Mesodermal cell (in vitro differentiated cells): ENCODE measurements at regions not wholly inside any gene's neighbourhood (a gene's known extent, or its start where the extent isn't known, plus 50 kb on each side); places are given as distances from the start of the nearest gene placed in this dataset.
"Not testable (repeated sequence)": the region's sequence is repeated elsewhere in the genome, so short reads cannot be mapped to it uniquely, and the experiment has no call there.

ENCODE experiments used
- H3K27ac ChIP-seq: 2 replicates; pipeline ENCODE4 v1.7.0; 2013; ENCODE audit warnings: mild to moderate bottlenecking, low read depth, low read length, moderate library complexity; ENCODE audit not compliant: severe bottlenecking
- H3K36me3 ChIP-seq: 2 replicates; pipeline ENCODE4 v1.7.1; 2013; ENCODE audit warnings: mild to moderate bottlenecking, low read length, moderate library complexity; ENCODE audit not compliant: control insufficient read depth, insufficient read depth
- H3K4me1 ChIP-seq: one replicate; pipeline ENCODE4 v1.7.1; 2013; ENCODE audit warnings: mild to moderate bottlenecking, low read length; ENCODE audit not compliant: insufficient read depth, control insufficient read depth, poor library complexity, severe bottlenecking
- H3K4me3 ChIP-seq: 2 replicates; pipeline ENCODE4 v1.7.0; 2013; ENCODE audit warnings: low read length, control low read depth, mild to moderate bottlenecking; ENCODE audit not compliant: insufficient read depth, poor library complexity, severe bottlenecking; ENCODE audit errors: extremely low read depth
- H3K9me3 ChIP-seq: 2 replicates; pipeline ENCODE4 v1.7.1; 2013; ENCODE audit warnings: mild to moderate bottlenecking, low read length, moderate library complexity; ENCODE audit not compliant: control insufficient read depth
- WGBS, 2 experiments: methylation state at CpG; one replicate each; pipeline ENCODE4 v1.1.5; 2013; ENCODE audit warnings: missing lambda C conversion rate in 2 of 2; ENCODE audit not compliant: insufficient coverage in 2 of 2; 5-methylcytosine and 5-hydroxymethylcytosine counted together

DNA sequence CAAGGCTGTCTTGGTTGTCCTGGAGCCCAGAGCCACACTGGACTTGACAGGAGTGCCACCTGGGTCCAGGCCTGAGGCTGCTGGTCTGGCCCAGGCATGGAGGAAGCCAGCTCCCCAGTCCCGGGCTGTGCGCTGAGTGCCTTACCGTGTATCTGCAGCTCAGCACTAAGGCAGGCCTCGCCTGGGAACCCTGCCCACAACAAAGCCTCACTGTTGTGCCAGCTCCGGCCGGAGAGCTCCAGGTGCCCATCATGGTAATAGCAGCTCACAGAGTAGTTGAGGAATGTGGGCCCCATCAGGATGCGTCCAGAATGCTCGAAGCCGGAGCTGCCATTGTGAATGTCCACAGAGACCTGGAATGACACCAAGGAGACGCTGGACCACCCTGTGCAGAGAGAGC lies 72.2 kb downstream of the RMI2 start:
- H3K4me3 ChIP-seq: no peak overlapping the region
- no peak overlapping the region for H3K27ac ChIP-seq
- H3K9me3 ChIP-seq: no peaks in the 10 kb centered on the region
- no peaks in the 10 kb centered on the region for H3K36me3 ChIP-seq
- 92 to 95% methylated on average over 10 of the region's 10 CpGs for WGBS, 2 experiments
- H3K4me1 ChIP-seq: no peaks in the 10 kb centered on the region

- Histone ChIP-seq H3K27ac (no peak overlapping the region), H3K4me1 (no peaks in the 10 kb centered on the region), H3K9me3 (no peaks in the 10 kb centered on the region), H3K36me3 (no peaks in the 10 kb centered on the region), H3K4me3 (no peak overlapping the region)
- WGBS, 2 experiments: 92 to 100% methylated on average over 3 of the region's 4 CpGs
Observed at GRCh38 chr16:11418506-11418905, 73.2 kb downstream of the RMI2 start.

GRCh38 chr16:11420067-11420466 lies 74.8 kb downstream of the RMI2 start:
- WGBS, 2 experiments: no CpG with 5 or more reads among the region's 4 CpGs
- not testable (repeated sequence) for H3K36me3 ChIP-seq, H3K4me3 ChIP-seq, H3K27ac ChIP-seq, H3K9me3 ChIP-seq, H3K4me1 ChIP-seq

- Histone ChIP-seq H3K4me3 (no peak overlapping the region), H3K36me3 (no peaks in the 10 kb centered on the region), H3K4me1 (no peaks in the 10 kb centered on the region), H3K9me3 (no peaks in the 10 kb centered on the region), H3K27ac (no peak overlapping the region)
- 97 to 98% methylated on average over 2 to 3 of the region's 3 CpGs for WGBS, 2 experiments
Observed at GRCh38 chr16:11420895-11421294, 75.6 kb downstream of the RMI2 start.

GRCh38 chr16:11422381-11423314 lies 77.4 kb downstream of the RMI2 start:
- no peaks in the 10 kb centered on the region for H3K9me3 ChIP-seq
- no peak overlapping the region for H3K27ac ChIP-seq
- no peaks in the 10 kb centered on the region for H3K36me3 ChIP-seq
- no peak overlapping the region for H3K4me3 ChIP-seq
- 91 to 93% methylated on average over 25 to 26 of the region's 26 CpGs for WGBS, 2 experiments
- H3K4me1 ChIP-seq: no peaks in the 10 kb centered on the region

DNA sequence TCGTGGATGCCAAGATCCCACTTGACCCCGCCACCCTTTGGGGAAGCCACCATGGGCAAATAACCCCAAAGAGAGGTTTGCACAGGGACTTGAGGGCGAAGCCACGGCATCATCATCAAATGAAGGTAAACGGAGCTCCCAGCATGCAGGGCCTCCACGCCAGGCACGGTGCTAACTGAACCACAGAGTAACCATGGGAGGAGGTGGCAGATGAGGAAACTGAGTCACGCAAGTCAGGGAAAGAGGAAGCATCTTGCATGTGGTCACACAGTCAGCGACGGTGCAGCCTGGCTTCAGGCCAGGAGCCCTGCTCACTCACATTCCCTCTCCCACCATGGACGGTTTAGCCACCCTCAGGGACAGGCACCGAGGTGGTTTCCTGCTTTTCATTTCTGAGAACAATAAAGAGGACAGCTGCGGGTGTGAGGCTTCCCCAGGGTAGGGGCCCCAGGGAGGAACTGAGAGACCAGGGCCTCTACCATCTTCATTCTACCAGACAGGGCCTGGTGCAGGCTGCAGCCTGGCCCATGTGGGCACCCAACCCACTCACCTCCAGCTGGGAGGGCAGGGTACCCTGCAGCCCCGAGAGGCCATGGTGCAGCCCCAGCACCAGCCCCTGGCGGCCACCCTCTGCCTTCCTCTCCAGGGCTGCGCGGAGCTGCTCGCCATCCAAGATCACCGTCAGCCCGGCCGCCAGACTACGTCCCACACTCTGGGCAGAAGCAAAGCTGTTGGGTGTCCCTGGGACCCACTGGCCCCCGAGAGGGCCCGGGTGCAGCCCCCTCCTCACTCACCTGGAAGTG lies 78.3 kb downstream of the RMI2 start:
- no peaks in the 10 kb centered on the region for H3K9me3 ChIP-seq
- H3K36me3 ChIP-seq: no peaks in the 10 kb centered on the region
- H3K4me1 ChIP-seq: no peaks in the 10 kb centered on the region
- H3K27ac ChIP-seq: no peak overlapping the region
- WGBS, 2 experiments: 91% methylated on average over 12 to 21 of the region's 24 CpGs
- H3K4me3 ChIP-seq: no peak overlapping the region

DNA sequence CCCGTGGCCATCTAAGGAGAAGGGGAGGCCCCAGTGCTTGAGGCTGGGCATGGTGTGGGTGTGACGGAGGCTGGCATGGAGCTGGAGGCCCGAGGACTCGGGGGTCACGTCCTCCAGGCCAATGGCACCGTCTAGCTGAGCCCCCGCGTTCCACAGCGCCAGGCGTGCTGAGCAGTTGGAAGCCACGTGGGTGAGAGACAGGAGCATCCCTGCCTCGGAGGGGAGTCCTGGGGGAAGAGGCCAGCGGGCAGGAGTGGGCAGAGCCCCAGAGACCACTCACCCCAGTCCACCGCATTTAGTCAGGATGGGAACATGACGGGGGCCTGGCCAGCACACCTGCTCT lies 78.8 kb downstream of the RMI2 start:
- Histone ChIP-seq H3K4me1 (no peaks in the 10 kb centered on the region), H3K27ac (no peak overlapping the region), H3K9me3 (no peaks in the 10 kb centered on the region), H3K4me3 (no peak overlapping the region), H3K36me3 (no peaks in the 10 kb centered on the region)
- WGBS, 2 experiments: 89 to 95% methylated on average over 13 to 15 of the region's 15 CpGs

DNA sequence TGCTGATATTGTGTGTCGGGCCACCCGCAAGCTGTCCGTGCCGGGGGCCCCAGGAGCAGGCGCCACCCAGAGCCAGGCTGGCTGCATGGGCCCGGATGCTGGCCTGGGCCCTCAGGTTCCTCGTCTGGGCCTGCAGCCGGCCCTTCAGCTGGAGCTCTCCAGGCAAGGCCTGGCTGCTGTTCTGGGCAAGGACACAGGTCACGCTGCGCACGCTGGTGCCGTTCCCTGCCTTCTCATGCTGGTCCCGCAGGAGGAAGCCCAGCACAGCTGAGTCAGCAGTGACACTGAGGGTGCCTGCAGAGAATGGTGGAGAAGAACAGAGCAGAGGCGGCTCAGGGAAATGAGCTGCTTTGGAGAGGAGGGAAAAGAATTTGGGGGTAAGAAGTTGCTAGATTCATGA lies 79.9 kb downstream of the RMI2 start:
- no peak overlapping the region for H3K27ac ChIP-seq
- H3K4me1 ChIP-seq: no peaks in the 10 kb centered on the region
- no peaks in the 10 kb centered on the region for H3K9me3 ChIP-seq
- no peaks in the 10 kb centered on the region for H3K36me3 ChIP-seq
- 91 to 94% methylated on average over 14 of the region's 14 CpGs for whole genome bisulfite sequencing, 2 experiments
- H3K4me3 ChIP-seq: no peak overlapping the region

- Histone ChIP-seq H3K27ac (no peak overlapping the region), H3K4me3 (no peak overlapping the region), H3K36me3 (no peaks in the 10 kb centered on the region), H3K4me1 (no peaks in the 10 kb centered on the region), H3K9me3 (no peaks in the 10 kb centered on the region)
- 83 to 100% methylated on average over 1 to 2 of the region's 4 CpGs for WGBS, 2 experiments
Observed at GRCh38 chr16:11428623-11428953, 83.3 kb downstream of the RMI2 start.

- Histone ChIP-seq H3K4me1 (no peaks in the 10 kb centered on the region), H3K27ac (no peak overlapping the region), H3K36me3 (no peaks in the 10 kb centered on the region), H3K9me3 (no peaks in the 10 kb centered on the region), H3K4me3 (no peak overlapping the region)
- WGBS, 2 experiments: 85 to 92% methylated on average over 4 to 5 of the region's 6 CpGs
Observed at GRCh38 chr16:11429123-11429522, 83.9 kb downstream of the RMI2 start.

GRCh38 chr16:11429823-11430222 lies 84.6 kb downstream of the RMI2 start:
- no peaks in the 10 kb centered on the region for H3K9me3 ChIP-seq
- WGBS, 2 experiments: 88 to 95% methylated on average over 6 of the region's 6 CpGs

More at GRCh38 chr16:11429823-11430222, 84.6 kb downstream of the RMI2 start:
- no peaks in the 10 kb centered on the region for H3K4me1 ChIP-seq
- no peak overlapping the region for H3K27ac ChIP-seq
- H3K36me3 ChIP-seq: no peaks in the 10 kb centered on the region
- H3K4me3 ChIP-seq: no peak overlapping the region
